Pulmonary artery endothelial cell (primary cell): ENCODE measurements at regions not wholly inside any gene's neighbourhood (a gene's known extent, or its start where the extent isn't known, plus 50 kb on each side); places are given as distances from the start of the nearest gene placed in this dataset.
A peak's percentile ranks its signal among the peaks of the same experiment; 100 is the strongest.
"Not testable (repeated sequence)": the region's sequence is repeated elsewhere in the genome, so short reads cannot be mapped to it uniquely, and the experiment has no call there.

Experiments
- DNase-seq: peaks from one replicate; pipeline ENCODE4 v3.0.0-alpha.2; 2011; ENCODE audit warnings: low read depth, low spot score

DNA sequence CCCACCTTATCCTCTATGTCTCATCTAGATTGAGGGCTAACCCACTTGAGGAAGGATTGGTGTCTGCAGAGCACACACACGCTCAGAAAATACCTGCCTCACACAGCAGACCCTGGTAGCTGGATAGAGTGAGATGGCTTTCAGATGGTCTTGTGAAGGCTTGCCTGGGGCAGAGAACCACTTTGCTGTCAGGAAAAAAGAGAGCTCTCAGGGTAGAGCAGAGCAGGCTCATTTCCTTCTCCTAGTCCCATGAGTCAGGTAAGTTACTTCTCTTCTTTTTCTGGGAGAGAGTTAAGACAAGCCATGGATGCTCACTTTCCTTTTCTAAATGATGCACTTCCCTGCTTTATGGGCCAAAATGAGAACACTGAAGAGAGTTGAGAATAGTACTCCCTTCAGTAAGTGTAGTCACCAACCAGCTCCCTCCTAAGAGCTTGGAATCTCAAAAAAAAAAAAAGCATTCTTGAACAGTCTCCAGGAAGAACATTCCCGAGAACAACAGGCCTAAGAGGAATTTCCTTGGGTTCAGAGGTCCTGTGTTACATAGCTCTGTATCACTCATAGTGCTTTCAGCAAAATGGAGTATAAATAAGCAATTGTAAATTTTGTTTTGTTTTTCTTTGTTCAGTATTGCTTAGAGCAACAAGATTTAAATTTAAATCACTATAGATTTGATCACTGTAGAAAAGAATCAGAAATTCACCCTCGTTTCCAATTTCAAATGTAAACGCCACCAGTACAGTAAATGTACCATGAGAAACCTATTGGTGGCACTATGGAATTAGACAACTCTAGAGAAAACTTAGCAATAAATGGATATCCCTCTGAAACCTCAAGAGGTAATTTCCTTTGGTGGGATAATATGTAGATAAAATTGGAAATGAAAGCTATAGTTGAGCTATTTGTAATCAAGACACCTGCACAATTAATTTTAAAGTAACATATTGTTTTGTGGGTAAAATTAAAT, 530.3 kb downstream of the RFPL4B start:
- DNase-seq: peak; percentile 81

DNA sequence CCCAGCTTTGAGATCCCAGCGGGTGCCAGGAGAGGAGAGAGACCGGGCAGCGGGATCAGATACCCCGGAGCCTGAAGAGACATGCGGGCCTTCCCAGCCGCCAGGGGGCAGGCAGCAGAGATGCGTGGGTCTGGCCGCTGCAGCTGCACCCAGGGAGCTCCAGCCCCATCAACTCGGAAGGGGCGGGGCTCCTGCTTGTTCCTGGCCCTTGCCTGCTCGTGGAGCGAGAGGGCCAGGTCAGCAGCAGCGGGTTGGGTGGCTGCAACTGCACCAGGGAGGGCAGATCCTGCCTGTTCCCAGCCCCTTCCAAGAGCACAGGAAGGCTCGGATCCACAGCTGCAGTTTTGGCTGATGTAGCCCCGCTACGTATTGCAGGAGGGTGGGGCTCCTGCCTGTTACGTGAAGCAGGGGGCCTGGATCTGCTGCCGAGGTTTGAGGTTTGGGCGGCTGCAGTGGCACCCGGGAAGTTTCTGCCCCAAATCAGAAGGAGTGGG, 532.8 kb downstream of the RFPL4B start:
- DNase-seq: no peak

DNA sequence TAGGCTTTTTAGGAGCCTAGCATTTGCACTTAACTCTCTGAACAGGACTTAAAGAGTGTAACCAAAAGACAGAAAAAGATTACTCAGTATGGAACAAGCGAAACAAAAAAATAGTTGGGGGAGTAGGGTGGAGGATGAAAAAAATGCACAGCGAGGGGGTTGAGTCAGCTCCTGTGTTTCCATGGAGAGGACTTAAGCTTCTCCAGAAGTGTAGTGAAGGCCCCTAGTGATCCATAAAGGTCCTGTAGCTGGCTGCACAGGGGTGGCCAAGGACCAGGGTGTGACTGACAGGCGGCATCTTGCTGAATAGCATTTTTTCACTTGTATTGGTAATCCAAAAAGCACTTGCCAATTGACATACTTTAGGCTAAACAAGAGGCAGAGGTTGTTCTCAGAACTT, 533.9 kb downstream of the RFPL4B start:
- DNase-seq: no peak

DNA sequence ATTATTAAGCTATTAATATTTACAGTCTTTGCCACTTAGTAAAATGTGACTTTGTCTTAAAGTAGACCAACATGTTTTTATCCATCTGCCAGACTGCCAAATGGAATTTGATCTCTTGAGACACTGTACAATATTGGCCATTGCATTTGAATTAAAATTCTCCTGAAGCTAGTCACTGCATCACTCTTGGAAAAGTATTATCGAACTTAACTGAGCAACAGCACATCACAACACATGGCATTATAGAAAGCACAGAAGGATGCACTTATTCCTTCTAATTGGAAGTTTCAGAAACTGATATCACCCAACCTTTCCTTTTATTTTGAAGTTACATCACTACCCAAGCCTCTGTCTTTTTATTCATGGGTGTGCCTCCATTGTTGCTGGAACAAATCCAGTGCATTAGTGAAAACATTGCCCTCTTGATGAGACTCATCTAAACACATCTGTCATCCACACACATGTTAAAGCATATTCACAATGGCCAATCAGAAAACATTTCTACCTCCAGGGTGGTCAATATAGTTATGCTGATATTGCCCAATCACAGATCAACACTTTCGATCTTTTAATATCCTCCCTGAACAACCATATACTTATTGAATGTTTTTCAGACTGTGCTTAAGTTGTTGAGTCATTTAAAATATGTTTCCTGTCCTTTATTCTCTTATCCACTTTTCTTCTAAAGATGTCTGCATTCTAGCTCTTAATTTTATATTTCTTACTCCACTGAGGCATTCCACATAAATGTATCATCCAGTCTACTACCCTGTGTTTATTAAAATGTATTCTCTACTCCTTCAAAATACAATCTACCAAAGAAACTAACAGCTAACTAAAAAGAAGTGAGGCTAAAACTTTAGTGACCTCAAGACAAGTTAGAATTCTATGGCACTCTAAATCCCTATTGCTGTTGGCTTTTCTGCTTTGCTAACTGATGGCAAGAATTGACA, 535.0 kb downstream of the RFPL4B start:
- no peak for DNase-seq

DNA sequence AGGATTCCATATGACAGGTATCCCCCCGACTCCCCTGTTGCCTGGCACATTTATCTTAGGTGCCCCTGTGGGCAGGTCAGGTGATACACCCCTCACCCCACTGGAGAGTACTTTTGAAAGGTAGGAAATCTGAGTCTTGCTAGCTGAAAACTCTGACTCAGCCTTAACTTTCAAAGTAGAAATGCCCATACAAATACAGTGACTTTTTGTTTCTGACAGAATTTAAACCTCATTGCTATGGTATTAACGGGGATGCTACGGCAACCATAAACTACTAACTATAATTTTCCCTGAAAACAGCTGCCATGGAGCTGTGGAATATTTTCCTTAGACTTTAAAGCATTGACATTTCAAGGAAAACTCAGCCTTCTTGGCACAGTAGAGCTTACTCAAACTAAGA, 536.0 kb downstream of the RFPL4B start:
- DNase-seq: no peak

DNA sequence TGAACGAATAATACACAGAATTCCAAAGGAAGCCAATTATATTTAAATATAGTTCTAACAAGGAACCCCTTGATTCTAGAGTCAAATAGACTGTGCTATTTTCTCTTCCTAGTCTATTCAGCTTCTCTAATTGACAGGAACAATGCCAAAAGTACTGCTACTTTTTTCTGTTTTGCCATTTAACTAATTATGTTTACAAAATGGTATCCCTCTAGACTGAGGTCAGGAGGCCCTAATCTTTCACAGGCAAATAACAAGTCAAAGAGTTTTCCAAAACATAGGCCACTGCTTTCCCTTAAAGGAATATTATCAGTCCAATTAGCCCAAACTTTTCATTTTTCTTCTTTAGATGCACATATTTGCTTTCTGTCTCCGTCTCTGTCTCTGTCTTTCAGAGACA, 539.3 kb downstream of the RFPL4B start:
- no peak for DNase-seq

DNA sequence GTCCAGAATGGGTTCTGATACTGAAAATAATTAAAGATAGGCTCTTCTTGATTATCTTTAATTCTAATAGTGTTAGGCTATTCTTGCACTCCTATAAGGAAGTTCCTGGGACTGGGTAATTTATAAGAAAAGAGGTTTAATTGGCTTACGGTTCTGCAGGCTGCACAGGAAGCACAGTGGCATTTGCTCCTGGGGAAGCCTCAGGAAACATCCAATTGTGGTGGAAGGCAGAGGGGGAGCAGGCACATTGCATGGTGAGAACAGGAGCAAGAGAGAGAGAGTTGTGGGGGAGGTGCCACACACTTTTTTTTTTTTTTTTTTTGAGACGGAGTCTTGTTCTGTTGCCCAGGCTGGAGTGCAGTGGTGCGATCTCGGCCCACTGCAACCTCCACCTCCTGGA, 540.3 kb downstream of the RFPL4B start:
- not testable (repeated sequence) for DNase-seq

DNA sequence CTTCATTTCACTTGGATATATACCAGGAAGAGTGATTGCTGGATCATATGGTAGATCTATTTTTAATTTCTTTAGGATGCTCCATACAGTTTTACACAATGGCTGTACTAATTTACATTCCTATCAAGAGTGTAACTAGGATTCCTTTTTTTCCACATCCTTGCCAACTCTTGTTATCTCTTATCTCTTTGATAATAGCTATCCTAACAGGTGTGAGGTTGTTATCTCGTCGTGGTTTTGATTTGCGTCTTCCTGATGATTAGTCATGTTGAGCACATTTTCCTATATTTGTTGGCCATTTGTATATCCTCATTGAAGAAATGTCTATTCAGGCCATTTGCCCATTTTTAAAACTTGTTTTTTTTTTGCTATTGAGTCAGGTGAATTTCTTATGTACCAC, 552.4 kb downstream of the RFPL4B start:
- DNase-seq: no peak

DNA sequence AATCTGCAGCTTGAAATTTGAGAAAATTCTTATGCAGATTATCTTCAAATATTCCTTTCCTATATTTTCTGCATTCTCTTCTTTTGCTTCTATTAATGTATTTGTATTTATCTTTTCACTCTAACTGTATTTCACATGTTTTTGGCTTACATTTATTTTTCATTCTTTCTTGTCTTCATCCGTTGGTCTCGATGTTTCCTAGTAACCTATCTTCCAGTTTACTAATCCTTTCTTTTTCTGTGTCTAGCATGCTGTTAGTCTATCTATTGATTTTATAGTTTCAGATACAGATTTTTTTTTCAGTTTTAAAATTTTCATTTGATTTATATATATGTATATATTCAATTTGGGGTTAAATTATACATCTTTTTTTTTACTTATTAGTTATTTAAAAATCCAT, 556.2 kb downstream of the RFPL4B start:
- DNase-seq: no peak

DNA sequence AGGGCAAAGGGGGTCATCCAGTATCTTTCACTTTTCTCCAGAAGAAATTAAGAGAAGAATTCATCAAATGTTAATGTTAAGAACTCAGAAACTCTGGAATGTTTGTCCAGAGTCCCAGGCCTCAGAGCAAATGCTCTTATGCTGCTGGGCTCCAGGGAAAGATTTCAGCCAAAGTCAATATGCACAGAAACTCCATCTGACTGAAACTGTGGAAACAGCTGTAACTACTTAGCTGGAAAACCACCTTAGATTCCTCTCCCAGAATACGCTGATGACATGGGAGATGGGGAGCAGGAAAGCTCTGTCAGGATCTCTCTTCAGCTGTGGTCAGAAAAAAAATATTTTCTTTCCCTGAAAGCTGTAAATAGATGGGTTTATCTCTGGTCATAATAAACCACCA, 559.6 kb downstream of the RFPL4B start:
- DNase-seq: no peak

DNA sequence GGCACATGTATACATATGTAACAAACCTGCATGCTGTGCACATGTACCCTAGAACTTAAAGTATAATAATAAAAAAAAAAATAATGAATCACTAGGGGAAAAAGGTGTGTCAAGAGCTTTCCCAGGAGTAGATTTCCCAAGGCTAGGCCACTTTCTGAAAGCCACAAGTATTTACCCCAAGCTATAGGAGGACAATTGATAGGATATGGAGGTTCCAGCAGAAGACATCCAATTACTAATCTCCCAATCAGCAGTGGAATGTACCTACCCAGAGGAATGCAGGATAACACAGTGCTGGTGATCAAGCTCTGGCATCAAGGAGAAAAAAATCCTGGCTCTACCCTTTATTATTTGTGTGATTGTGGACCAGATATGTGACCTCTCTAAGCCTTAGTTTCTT, 562.7 kb downstream of the RFPL4B start:
- no peak for DNase-seq

DNA sequence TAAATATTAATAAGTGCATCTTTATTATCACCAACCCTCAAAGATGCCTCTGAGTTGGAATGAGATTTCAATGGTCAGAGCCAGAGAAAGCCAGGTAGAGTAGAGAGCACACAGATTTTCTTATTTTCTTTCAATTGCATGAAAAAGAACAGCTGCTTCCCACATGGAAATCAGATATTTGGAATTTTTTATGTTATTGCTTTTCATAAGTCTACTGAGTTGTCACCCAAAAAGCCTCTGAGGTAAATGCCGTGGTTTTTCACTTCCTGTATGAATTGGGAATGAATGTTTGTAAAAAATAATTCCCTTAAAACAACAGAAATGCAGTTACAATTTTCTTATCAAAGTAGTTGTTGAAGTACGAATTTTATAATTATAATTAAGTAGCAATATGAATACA, 563.1 kb downstream of the RFPL4B start:
- DNase-seq: no peak

DNA sequence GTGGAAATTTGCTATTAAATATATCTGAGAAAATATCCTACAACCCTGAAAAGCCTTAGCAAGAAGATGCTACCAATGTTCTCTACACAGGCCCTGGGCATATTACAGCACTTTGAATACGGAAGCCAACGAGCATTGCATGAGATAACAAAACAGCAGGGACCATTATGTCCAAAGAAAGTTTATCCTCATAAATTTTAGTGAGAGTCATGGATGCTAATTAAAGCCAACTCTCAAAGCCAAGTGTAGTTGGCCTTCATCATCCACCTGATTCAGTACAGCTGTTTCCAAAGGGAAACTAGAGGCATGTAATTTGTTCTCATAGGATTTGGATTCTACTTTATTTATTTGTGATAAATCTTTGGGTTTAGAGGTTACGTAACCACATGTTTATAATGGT, 564.8 kb downstream of the RFPL4B start:
- DNase-seq: no peak

DNA sequence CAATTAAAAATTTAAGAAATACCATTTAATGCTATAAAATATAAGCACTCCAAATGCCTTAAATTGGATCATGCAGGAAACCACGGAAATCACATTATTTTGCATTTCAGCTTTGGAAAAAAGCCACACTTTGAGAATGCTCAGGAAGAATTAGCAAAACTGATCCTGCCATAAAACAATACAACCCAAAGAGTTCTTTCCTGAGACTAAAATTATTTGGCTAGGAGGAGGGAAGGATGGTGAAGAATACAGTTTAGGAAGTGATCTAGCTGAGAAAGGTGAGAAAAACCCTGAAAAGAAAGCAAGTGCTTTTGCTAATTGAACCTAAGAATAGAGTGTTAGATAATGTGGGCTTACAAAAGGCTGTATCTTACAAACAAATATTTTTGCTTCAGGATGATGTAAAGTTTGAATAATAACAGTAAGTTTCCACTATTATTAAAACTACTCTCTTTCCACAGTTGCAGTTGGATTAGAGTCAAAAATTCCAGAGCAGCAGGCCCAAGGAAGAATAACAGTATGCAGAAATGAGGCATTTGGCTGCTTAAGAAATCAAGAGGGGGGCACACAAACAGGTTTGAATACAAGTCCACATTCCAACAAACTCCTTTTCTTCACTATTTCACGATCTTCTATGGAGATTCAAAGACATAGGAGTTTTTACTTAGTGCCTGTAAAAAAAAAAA, 565.4 kb downstream of the RFPL4B start:
- DNase-seq: peak; percentile 54

DNA sequence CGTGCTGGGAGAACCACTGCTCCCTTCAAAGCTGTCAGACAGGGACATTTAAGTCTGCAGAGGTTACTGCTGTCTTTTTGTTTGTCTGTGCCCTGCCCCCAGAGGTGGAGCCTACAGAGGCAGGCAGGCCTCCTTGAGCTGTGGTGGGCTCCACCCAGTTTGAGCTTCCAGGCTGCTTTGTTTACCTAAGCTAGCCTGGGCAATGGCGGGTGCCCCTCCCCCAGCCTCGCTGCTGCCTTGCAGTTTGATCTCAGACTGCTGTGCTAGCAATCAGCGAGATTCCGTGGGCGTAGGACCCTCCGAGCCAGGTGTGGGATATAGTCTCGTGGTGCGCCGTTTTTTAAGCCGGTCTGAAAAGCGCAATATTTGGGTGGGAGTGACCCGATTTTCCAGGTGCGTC, 572.6 kb downstream of the RFPL4B start:
- DNase-seq: not testable (repeated sequence)

DNA sequence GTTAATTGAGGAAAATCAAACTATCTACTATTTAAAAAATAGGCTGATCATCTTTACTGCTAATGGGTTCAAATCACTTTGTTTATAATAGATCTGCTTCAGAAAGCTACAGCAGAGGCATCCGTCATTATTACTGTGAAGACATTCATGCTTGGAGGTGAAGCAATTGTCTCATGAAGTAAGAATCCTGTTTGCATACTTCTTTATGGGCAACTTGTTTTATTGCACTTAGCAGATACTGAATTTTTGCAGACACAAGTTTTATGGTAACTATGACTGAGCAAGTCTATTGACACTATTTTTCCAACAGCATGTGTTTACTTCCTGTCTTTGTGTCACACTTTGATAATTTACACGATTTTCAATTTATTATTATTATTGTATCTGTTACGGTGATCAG, 573.9 kb downstream of the RFPL4B start:
- DNase-seq: no peak

DNA sequence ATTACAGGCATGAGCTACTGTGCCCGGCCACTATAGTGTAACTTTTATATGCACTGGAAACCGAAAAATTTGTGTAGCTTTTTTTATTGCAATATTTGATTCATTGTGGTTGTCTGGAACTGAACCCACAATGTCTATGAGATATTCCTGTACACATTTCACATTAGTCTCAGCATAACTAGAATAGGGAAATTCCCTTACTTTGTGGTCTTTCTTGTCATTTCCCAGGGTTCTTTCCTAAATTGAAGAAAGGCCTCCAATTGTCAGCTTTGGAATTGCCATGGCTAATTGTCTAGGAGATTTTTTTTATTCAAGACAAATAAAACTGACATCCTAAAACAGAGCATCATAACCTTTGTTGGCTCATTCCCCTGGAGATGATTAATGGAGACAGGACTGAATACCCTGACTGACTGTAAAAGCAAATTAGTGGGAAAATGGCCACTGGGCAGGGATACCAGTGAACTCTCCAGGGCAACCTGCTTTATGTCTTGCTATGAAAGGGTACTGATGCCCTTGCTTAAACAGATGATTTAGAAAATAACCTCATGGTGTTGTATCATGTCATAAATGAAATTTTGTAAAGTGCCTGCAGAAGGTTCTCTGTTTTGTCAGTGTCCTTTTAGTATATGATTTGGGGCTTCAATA, 576.9 kb downstream of the RFPL4B start:
- DNase-seq: no peak

DNA sequence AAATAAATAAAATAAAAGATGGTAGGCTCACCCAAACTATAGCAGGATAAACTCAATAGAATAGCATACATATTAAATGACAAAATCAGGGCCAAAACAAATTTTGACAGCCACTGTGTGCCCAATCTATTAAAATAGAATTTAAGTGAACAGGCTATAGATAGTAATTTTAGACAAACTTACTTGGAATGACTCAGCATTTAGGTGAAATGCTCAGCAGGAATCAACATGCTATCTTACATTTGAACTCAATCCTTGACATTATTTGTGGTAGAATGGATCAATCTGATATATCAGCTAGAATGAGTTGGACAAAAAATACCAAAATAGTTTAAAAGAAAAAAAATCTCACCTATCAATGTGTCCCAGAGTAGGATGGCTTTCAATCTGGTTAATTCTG, 578.6 kb downstream of the RFPL4B start:
- DNase-seq: no peak

DNA sequence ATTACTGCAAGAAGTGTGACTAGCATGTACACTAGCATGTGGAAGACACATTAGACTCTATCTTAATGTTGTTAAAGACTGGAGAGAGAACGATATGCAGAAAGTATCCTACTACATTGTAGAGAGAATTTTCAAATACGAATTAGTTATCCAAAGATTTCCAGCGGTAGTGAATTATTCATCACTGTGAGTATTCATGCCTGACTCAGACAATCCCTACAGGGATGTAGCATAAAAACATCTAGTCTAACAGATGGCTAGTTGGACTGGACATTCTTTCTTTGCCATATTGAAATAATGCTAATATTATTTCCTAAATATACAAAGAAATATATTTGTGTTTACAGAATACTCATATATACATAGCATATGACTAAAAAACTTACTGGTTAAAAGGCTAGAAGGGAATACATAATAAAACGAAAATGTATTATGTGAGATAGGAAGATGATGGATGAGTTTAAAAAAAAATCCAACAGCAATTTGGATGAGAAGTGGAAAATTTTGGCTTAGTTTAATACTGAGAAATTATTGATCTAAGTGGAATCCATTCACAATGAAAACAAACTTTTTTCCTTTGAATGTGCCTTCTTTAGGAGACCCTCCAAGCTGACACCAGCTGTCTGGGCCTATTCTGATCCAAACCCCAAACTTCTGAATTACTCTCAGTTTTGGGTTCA, 580.7 kb downstream of the RFPL4B start:
- no peak for DNase-seq

DNA sequence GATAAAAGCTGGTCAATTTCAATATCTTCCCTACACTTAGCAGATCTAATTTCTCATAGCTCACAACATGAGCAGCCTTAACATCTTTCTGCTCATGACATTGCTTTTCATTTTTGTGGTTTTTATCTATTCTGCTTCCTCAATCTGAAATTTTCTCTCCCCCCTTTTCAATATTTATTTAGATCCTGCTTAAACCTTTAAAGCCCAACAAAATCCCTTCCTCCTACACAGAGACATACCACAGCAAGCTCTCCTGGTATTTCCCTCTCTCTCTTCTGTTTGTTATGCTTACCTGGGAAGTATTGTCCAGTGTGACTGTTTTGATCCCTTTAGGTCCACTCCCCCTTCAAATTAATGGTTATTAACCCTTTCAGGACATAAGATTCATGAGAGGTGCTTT, 582.5 kb downstream of the RFPL4B start:
- no peak for DNase-seq
